Astrocyte of the cerebellum (primary cell): ENCODE measurements at regions not wholly inside any gene's neighbourhood (a gene's known extent, or its start where the extent isn't known, plus 50 kb on each side); places are given as distances from the start of the nearest gene placed in this dataset.
A peak's percentile ranks its signal among the peaks of the same experiment; 100 is the strongest.
"Not testable (repeated sequence)": the region's sequence is repeated elsewhere in the genome, so short reads cannot be mapped to it uniquely, and the experiment has no call there.

Experiments
- DNase-seq: peaks from one replicate; pipeline ENCODE4 v3.0.0-alpha.2; 2011; ENCODE audit warnings: low read depth
- H3K4me3 ChIP-seq: 2 replicates; pipeline ENCODE4 v1.5.1; 2011; ENCODE audit warnings: mild to moderate bottlenecking, low read depth, low read length, moderate library complexity
- in situ Hi-C: cut with HindIII; loops from 2 replicates; pipeline ENCODE4 v1.10.0; 2017; ENCODE audit warnings: low sequenced_read_pairs
- TF ChIP-seq, protein P1 (sequence below): IDR thresholded peaks from 2 replicates; pipeline ENCODE4 v1.5.1; 2012; ENCODE audit warnings: low read length, low read depth, moderate library complexity, mild to moderate bottlenecking; ENCODE audit errors: missing control alignments

DNA sequence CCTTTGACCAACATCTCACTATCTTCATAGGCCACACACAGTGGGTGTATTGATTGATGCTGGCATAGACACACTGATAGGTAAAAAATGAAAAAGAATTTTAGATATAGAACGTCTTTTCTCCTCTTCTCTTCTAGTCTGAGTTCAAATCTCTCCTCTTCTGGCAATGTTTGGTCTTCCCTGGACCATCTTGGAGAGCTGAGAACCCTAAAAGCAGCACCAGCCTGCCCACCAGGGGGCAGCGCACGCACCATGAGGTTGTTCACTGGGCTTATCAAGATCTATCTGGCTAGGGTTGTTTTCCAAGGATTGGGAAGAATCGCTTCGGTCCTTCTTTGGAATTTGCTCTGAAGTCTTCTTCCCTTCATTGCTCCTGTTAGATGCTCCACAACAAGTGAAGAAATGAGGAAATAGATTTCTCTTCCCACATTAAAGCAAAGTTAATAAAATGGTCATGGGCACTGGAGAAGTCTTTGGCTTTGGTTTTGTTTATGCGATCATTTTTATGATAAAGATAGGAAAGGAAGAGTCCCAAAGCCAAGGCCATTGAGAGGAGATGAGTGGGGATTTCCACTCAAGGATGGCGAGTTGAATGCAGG is 104.0 kb upstream of the OLIG2 start:
- DNase-seq, result no peak
- in situ Hi-C loops, result no loop called here
- H3K4me3 ChIP-seq, result no peak overlapping the region
- TF ChIP-seq, protein P1, sequence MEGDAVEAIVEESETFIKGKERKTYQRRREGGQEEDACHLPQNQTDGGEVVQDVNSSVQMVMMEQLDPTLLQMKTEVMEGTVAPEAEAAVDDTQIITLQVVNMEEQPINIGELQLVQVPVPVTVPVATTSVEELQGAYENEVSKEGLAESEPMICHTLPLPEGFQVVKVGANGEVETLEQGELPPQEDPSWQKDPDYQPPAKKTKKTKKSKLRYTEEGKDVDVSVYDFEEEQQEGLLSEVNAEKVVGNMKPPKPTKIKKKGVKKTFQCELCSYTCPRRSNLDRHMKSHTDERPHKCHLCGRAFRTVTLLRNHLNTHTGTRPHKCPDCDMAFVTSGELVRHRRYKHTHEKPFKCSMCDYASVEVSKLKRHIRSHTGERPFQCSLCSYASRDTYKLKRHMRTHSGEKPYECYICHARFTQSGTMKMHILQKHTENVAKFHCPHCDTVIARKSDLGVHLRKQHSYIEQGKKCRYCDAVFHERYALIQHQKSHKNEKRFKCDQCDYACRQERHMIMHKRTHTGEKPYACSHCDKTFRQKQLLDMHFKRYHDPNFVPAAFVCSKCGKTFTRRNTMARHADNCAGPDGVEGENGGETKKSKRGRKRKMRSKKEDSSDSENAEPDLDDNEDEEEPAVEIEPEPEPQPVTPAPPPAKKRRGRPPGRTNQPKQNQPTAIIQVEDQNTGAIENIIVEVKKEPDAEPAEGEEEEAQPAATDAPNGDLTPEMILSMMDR, result peak; percentile 35

GRCh38 chr21:32925098-32925497 is 100.6 kb upstream of the OLIG2 start:
- in situ Hi-C loops, result no loop called here
- no peak overlapping the region for H3K4me3 ChIP-seq
- DNase-seq, result no peak
- TF ChIP-seq, protein P1, result no peak

- no peak overlapping the region for H3K4me3 ChIP-seq
- in situ Hi-C loops, result no loop called here
- DNase-seq, result no peak
- TF ChIP-seq, protein P1, result no peak
Observed at GRCh38 chr21:32929633-32930038, 96.1 kb upstream of the OLIG2 start.

- TF ChIP-seq, protein P1, result no peak
- H3K4me3 ChIP-seq, result no peak overlapping the region
- no peak for DNase-seq
- in situ Hi-C loops, result no loop called here
Observed at GRCh38 chr21:32930673-32931072, 95.1 kb upstream of the OLIG2 start.

- H3K4me3 ChIP-seq, in situ Hi-C loops, DNase-seq: not testable (repeated sequence)
Observed at GRCh38 chr21:32934068-32934467, 91.7 kb upstream of the OLIG2 start.

- DNase-seq, result no peak
- TF ChIP-seq, protein P1, result no peak
- in situ Hi-C loops, result no loop called here
- no peak overlapping the region for H3K4me3 ChIP-seq
Observed at GRCh38 chr21:32934829-32935228, 90.9 kb upstream of the OLIG2 start.

DNA sequence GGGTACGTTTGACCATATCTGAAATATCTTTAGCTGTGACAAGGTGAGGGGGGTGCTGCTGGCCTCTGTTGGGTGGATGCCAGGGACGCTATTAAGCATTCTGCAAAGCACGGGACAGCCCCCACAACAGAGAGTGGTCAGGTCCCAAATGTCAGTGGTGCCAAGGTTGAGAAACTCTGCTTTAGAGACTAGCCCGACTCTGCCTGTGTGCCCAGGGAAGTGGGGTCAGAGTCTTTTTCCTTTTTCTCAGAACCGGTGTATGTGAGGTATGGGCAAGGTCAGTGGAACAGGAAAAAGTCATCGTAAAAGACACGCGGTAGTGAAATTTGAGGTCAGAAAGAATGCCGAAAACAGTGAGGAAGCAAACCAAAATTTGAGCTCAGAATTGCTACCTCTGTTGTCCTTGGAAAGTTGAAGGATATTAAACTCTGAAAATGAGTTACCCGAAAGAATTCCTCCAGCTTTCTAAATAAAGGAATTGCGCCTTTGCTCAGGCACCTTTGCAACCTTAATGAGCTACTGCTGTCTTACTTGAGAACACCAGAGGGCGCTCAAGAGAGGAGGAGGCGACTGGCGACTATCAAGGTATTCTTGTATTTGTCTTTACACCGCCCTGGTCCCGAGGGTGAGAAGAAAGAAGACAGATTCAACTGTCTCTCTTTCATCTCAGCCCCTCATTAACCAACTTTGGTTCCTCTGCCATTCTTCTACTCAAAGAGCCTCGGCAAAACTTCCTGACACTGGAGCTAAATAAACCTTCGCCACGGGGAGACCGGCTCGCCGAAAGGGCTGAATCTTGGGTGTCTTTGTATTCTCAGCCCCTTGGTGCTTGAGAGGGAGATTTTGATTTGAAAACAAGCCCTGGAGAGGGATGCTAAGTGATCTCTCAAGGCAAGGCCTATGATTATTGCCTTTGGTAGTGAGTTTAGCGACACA is 85.4 kb upstream of the OLIG2 start:
- in situ Hi-C loops, result no loop called here
- TF ChIP-seq, protein P1, result peak; percentile 83
- DNase-seq, result peak; percentile 29
- no peak overlapping the region for H3K4me3 ChIP-seq
